ENCODE measurements at regions not wholly inside any gene's neighbourhood (a gene's known extent, or its start where the extent isn't known, plus 50 kb on each side); places are given as distances from the start of the nearest gene placed in this dataset.

DNA sequence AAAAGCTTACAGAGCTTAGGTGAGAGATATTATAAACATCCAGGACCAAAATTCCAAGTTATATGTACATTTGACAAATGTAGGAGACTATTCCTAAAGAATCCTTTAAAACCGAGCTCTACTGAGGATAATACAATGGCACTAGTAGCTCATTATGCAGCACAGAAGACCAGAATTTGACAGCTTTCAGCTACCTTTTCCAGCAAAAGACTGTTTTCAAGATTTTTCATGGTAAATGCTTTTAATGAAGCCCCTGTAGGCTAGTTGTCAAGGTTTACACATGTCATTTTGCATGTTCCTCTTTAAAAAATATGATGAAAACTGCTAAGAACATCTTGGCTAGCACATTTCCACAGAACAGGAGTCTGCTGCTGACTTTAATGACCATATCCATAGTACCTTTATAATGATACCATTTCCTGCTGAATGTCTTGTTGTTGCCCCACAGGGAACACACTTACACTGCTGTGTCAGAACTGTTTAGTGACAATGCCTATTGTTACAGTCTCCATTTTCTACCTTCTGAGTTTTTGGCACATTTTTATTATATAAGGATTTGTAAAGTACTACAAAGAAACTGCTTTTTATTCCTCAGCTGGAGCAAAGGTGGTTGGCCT is 1382.3 kb downstream of the RAPGEF2 start:
- no peak for DNase-seq (ENCODE audit: low read depth)
- no peak overlapping the region for H3K4me3 ChIP-seq (ENCODE audit: low read depth, low read length)
- no peak for TF ChIP-seq CTCF (IDR thresholded peaks at IDR 0.05; ENCODE audit: control insufficient read depth, extremely low read depth, insufficient read depth)

DNA sequence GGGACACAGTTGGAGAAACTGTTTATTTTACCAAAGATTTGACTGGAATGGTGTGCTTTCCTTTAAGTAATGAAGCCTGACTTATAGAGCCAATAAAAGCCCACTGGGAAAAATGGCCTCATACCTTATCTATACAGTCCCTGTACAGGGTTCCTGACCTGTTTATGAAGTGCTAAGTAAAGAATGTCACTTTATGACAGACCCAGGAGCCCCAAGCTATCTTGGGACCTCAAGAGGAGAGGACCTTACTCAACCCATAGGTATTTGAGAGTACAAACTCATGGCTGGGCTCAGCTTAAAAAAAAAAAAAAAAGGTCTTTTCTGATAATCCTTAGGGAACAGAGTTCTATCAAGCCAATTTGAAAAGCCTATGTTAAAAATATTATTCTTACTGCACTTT is 1389.3 kb downstream of the RAPGEF2 start:
- TF ChIP-seq CTCF (IDR thresholded peaks at IDR 0.05; ENCODE audit: control insufficient read depth, extremely low read depth, insufficient read depth) = no peak
- H3K4me3 ChIP-seq (ENCODE audit: low read depth, low read length) = no peak overlapping the region
- no peak for DNase-seq (ENCODE audit: low read depth)

- no peak overlapping the region for H3K4me3 ChIP-seq (ENCODE audit: low read depth, low read length)
- no peak for TF ChIP-seq CTCF (IDR thresholded peaks at IDR 0.05; ENCODE audit: control insufficient read depth, extremely low read depth, insufficient read depth)
- no peak for DNase-seq (ENCODE audit: low read depth)
Observed at GRCh38 chr4:160493206-160493605, 1390.3 kb downstream of the RAPGEF2 start.

DNA sequence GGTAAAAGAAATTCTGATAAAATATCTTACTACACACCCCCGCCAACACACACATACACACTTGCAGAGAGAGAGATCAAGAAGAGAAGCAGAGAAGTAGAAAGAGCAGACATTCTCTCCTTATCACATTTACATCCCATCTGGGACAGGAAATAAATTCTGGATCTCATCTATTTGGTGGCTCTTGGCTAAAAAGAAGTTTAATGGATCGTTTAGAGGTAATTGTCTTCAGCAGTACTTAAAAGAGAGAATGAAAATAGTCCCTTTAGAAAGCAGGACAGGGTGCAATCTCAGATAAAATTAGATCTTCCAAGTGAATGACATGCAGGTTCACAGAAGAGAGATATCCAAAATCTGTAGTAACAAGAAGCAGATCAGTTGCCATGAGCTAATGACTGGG is 1392.5 kb downstream of the RAPGEF2 start:
- no peak for DNase-seq (ENCODE audit: low read depth)
- no peak overlapping the region for H3K4me3 ChIP-seq (ENCODE audit: low read depth, low read length)
- no peak for TF ChIP-seq CTCF (IDR thresholded peaks at IDR 0.05; ENCODE audit: control insufficient read depth, extremely low read depth, insufficient read depth)

- H3K4me3 ChIP-seq (ENCODE audit: low read depth, low read length) = no peak overlapping the region
- no peak for TF ChIP-seq CTCF (IDR thresholded peaks at IDR 0.05; ENCODE audit: control insufficient read depth, extremely low read depth, insufficient read depth)
- no peak for DNase-seq (ENCODE audit: low read depth)
Observed at GRCh38 chr4:160498211-160498610, 1395.3 kb downstream of the RAPGEF2 start.

GRCh38 chr4:160505724-160506123 is 1402.8 kb downstream of the RAPGEF2 start:
- no peak for TF ChIP-seq CTCF (IDR thresholded peaks at IDR 0.05; ENCODE audit: control insufficient read depth, extremely low read depth, insufficient read depth)
- H3K4me3 ChIP-seq (ENCODE audit: low read depth, low read length) = no peak overlapping the region
- no peak for DNase-seq (ENCODE audit: low read depth)

GRCh38 chr4:160510928-160511327 is 1408.0 kb downstream of the RAPGEF2 start:
- TF ChIP-seq CTCF (IDR thresholded peaks at IDR 0.05; ENCODE audit: control insufficient read depth, extremely low read depth, insufficient read depth) = no peak
- DNase-seq (ENCODE audit: low read depth) = no peak
- H3K4me3 ChIP-seq (ENCODE audit: low read depth, low read length) = no peak overlapping the region
